Keratinocyte (primary cell): ENCODE measurements at regions not wholly inside any gene's neighbourhood (a gene's known extent, or its start where the extent isn't known, plus 50 kb on each side); places are given as distances from the start of the nearest gene placed in this dataset.

Source experiments
- DNase-seq: peaks from one replicate; pipeline ENCODE4 v3.0.0-alpha.2; 2011; ENCODE audit warnings: low read depth, missing footprints, low spot score
- FAIRE-seq: peaks from 2 replicates; lab custom pipeline; 2011; peaks lifted over from hg19 to GRCh38; lab: Jason Lieb, UNC
- H2AFZ ChIP-seq: 2 replicates; pipeline ENCODE4 v1.6.0; 2012; ENCODE audit warnings: low read length, control low read depth, inconsistent platforms; ENCODE audit not compliant: control insufficient read depth
- H3K27ac ChIP-seq: 2 replicates; pipeline ENCODE4 v1.5.1; 2011; ENCODE audit warnings: low read length; ENCODE audit not compliant: control insufficient read depth, insufficient read depth
- H3K27me3 ChIP-seq: 3 replicates; pipeline ENCODE4 v1.6.0; 2011; ENCODE audit warnings: low read length; ENCODE audit not compliant: control insufficient read depth, insufficient read depth; ENCODE audit errors: extremely low read depth
- H3K36me3 ChIP-seq, 2 experiments: 2 replicates in 1 of 2; 3 replicates in 1 of 2; pipeline ENCODE4 v1.5.1; 2011; ENCODE audit warnings: low read length in 2 of 2, mild to moderate bottlenecking in 1 of 2; ENCODE audit not compliant: control insufficient read depth in 2 of 2, insufficient read depth in 2 of 2; ENCODE audit errors: extremely low read depth in 1 of 2
- H3K4me1 ChIP-seq: 3 replicates; pipeline ENCODE4 v1.5.1; 2011; ENCODE audit warnings: low read length; ENCODE audit not compliant: control insufficient read depth, insufficient read depth; ENCODE audit errors: extremely low read depth
- H3K4me2 ChIP-seq: 3 replicates; pipeline ENCODE4 v1.6.0; 2011; ENCODE audit warnings: low read depth, low read length; ENCODE audit not compliant: control insufficient read depth, insufficient read depth; ENCODE audit errors: extremely low read depth
- H3K4me3 ChIP-seq, 3 experiments: fragments of 200-600 bp in 1 of 3; sonication (generic) in 1 of 3; 2 replicates in 2 of 3; 3 replicates in 1 of 3; pipeline ENCODE4 v1.5.1; 2011 to 2016; ENCODE audit warnings: low read length in 3 of 3, mild to moderate bottlenecking in 3 of 3, control low read depth in 2 of 3, inconsistent platforms in 1 of 3, low read depth in 1 of 3, mixed read lengths in 1 of 3, mixed run types in 1 of 3, moderate library complexity in 1 of 3; ENCODE audit not compliant: control insufficient read depth in 2 of 3, insufficient read depth in 2 of 3; ENCODE audit errors: extremely low read depth in 1 of 3
- H3K79me2 ChIP-seq: 2 replicates; pipeline ENCODE4 v1.6.0; 2012; ENCODE audit warnings: low read length; ENCODE audit not compliant: control insufficient read depth, insufficient read depth
- H3K9ac ChIP-seq: 3 replicates; pipeline ENCODE4 v1.6.0; 2011; ENCODE audit warnings: low read length; ENCODE audit not compliant: control insufficient read depth, insufficient read depth; ENCODE audit errors: extremely low read depth
- H3K9me1 ChIP-seq: 3 replicates; pipeline ENCODE4 v1.6.0; 2011; ENCODE audit warnings: low read length; ENCODE audit not compliant: control insufficient read depth, insufficient read depth; ENCODE audit errors: extremely low read depth
- H3K9me3 ChIP-seq: 2 replicates; pipeline ENCODE4 v1.5.1; 2012; ENCODE audit warnings: low read depth, low read length; ENCODE audit not compliant: control insufficient read depth
- H4K20me1 ChIP-seq: 3 replicates; pipeline ENCODE4 v1.6.0; 2011; ENCODE audit warnings: low read length; ENCODE audit not compliant: control insufficient read depth, insufficient read depth; ENCODE audit errors: extremely low read depth
- CTCF ChIP-seq, 3 experiments: IDR thresholded peaks in 1 of 3; conservative IDR thresholded peaks in 1 of 3; optimal IDR thresholded peaks in 1 of 3; 2 replicates in 2 of 3; 3 replicates in 1 of 3; pipeline versions ENCODE3 to v1.5.1; 2011; ENCODE audit warnings: low read length in 3 of 3, mild to moderate bottlenecking in 3 of 3, moderate library complexity in 2 of 3, control low read depth in 1 of 3, inconsistent platforms in 1 of 3; ENCODE audit not compliant: insufficient read depth in 2 of 3; ENCODE audit errors: extremely low read depth in 1 of 3
- EZH2 ChIP-seq: IDR thresholded peaks from one replicate; pipeline ENCODE4 v1.6.1; 2012; ENCODE audit warnings: inconsistent platforms, mild to moderate bottlenecking, low read length, moderate library complexity
- dilution Hi-C: fragments of 300-500 bp; cut with MboI; formaldehyde crosslinking; loops from one replicate; pipeline ENCODE4 v1.7.0; 2020; ENCODE audit warnings: low sequenced_read_pairs; ENCODE audit not compliant: extremely low pct_ligation_motif_present

GRCh38 chr6:81608776-81609175 is 143.7 kb downstream of the TENT5A start:
- H3K27me3 ChIP-seq: no peaks in the 10 kb centered on the region
- no peak overlapping the region for H2AFZ ChIP-seq
- H3K9me1 ChIP-seq: no peaks in the 10 kb centered on the region
- H3K9me3 ChIP-seq: no peaks in the 10 kb centered on the region
- FAIRE-seq (no peak), DNase-seq (no peak)
- H4K20me1 ChIP-seq: no peaks in the 10 kb centered on the region
- no peaks in the 10 kb centered on the region for H3K36me3 ChIP-seq
- peaks cover 5% of the 10 kb centered on the region for H3K4me1 ChIP-seq
- no peak overlapping the region for H3K4me3 ChIP-seq
- H3K79me2 ChIP-seq: no peaks in the 10 kb centered on the region
- H3K4me2 ChIP-seq: no peak overlapping the region
- TF ChIP-seq EZH2 (no peak), CTCF (optimal IDR thresholded peaks at IDR 0.05 in 1 of 3, IDR thresholded peaks at IDR 0.05 in 1 of 3, conservative IDR thresholded peaks at IDR 0.05 in 1 of 3; ENCODE audit: extremely low read depth in 1 of 3, insufficient read depth in 2 of 3, low read length in 3 of 3) (no peak)
- no peak overlapping the region for H3K9ac ChIP-seq
- no peak overlapping the region for H3K27ac ChIP-seq
- dilution Hi-C loops: no loop called here

GRCh38 chr6:81606965-81607381 is 145.5 kb downstream of the TENT5A start:
- DNase-seq (no peak), FAIRE-seq (no peak)
- no peak overlapping the region for H3K4me3 ChIP-seq
- no peaks in the 10 kb centered on the region for H3K9me3 ChIP-seq
- no peak overlapping the region for H2AFZ ChIP-seq
- no peak overlapping the region for H3K9ac ChIP-seq
- no peaks in the 10 kb centered on the region for H3K27me3 ChIP-seq
- no peaks in the 10 kb centered on the region for H4K20me1 ChIP-seq
- H3K4me1 ChIP-seq: no peaks in the 10 kb centered on the region
- H3K36me3 ChIP-seq: no peaks in the 10 kb centered on the region
- no peak overlapping the region for H3K4me2 ChIP-seq
- no peak overlapping the region for H3K27ac ChIP-seq
- no peaks in the 10 kb centered on the region for H3K79me2 ChIP-seq
- H3K9me1 ChIP-seq: no peaks in the 10 kb centered on the region
- TF ChIP-seq EZH2 (no peak), CTCF (optimal IDR thresholded peaks at IDR 0.05 in 1 of 3, IDR thresholded peaks at IDR 0.05 in 1 of 3, conservative IDR thresholded peaks at IDR 0.05 in 1 of 3; ENCODE audit: extremely low read depth in 1 of 3, insufficient read depth in 2 of 3, low read length in 3 of 3) (no peak)
- dilution Hi-C loops: no loop called here
